HFF-Myc (cell line): ENCODE measurements at regions not wholly inside any gene's neighbourhood (a gene's known extent, or its start where the extent isn't known, plus 50 kb on each side); places are given as distances from the start of the nearest gene placed in this dataset.

Experiments used
- DNase-seq: peaks from one replicate; pipeline ENCODE4 v3.0.0-alpha.2; 2011; ENCODE audit warnings: low read depth; ENCODE audit errors: extremely low read depth
- H3K4me3 ChIP-seq: replicated peaks from 2 replicates; pipeline ENCODE4 v1.5.1; 2011; ENCODE audit warnings: low read depth, mild to moderate bottlenecking, control low read depth, low read length
- TF ChIP-seq, protein P1 (sequence below): IDR thresholded peaks from 2 replicates; pipeline ENCODE4 v1.5.1; 2012; ENCODE audit warnings: mild to moderate bottlenecking, low read depth, low read length, control low read depth; ENCODE audit errors: missing control alignments

DNA sequence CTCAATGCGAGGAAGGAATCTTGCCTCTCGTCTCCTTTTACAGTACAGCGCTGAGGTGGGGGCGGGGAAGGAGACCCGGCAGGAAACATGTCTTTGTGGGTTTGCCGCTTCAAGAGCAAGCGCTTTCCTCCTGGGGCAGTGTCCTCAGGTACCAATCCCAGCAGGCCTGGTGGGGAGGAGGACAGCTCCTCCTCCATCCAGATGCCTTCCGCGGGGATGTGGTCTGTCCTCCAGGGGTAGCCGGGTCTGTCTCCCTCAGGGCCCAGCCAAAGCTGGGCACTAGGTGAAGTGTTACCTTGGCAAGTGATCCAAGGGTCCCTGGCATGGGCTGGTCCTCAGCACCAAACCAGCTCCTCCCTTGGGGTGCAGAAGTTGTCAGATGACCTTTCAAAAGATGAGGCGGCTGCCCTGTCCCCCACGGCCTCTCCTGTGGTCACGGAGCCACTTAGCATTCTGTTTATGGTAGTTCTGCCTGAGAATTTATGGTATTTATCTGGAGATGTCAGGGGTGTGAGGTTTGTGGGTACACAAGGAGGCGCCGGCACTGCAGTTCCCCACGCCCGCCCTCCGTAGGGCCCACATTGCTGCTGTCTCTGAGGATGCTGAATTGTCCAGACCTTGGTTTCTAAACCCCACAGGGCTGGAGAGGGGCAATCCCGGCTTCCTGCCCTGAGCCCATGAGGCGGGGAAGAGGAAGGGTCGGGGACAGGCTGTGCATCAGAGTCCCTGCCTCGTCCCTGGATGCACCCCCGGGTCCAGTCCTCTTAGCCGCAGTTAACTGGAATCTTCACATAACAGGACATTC lies 93.5 kb upstream of the ANO1 start:
- TF ChIP-seq, protein P1, sequence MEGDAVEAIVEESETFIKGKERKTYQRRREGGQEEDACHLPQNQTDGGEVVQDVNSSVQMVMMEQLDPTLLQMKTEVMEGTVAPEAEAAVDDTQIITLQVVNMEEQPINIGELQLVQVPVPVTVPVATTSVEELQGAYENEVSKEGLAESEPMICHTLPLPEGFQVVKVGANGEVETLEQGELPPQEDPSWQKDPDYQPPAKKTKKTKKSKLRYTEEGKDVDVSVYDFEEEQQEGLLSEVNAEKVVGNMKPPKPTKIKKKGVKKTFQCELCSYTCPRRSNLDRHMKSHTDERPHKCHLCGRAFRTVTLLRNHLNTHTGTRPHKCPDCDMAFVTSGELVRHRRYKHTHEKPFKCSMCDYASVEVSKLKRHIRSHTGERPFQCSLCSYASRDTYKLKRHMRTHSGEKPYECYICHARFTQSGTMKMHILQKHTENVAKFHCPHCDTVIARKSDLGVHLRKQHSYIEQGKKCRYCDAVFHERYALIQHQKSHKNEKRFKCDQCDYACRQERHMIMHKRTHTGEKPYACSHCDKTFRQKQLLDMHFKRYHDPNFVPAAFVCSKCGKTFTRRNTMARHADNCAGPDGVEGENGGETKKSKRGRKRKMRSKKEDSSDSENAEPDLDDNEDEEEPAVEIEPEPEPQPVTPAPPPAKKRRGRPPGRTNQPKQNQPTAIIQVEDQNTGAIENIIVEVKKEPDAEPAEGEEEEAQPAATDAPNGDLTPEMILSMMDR: no peak
- DNase-seq: no peak
- H3K4me3 ChIP-seq: no peak overlapping the region

DNA sequence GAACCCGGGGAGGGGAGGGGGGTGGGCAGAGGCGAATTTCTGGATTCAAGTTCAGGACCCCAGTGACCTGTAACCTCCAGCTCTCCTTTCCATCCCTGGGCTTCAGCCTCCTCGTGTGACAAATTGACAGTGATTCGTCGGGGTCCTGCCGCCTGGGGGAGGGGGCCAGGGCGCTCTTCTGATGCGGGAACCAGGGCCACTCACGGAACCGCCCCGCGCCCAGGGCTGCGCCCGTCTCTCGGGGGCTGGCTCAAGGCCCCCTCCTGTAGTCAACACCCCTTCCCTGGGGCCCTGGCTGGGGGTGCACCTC lies 92.8 kb upstream of the ANO1 start:
- H3K4me3 ChIP-seq: no peak overlapping the region
- DNase-seq: no peak
- TF ChIP-seq, protein P1: no peak

DNA sequence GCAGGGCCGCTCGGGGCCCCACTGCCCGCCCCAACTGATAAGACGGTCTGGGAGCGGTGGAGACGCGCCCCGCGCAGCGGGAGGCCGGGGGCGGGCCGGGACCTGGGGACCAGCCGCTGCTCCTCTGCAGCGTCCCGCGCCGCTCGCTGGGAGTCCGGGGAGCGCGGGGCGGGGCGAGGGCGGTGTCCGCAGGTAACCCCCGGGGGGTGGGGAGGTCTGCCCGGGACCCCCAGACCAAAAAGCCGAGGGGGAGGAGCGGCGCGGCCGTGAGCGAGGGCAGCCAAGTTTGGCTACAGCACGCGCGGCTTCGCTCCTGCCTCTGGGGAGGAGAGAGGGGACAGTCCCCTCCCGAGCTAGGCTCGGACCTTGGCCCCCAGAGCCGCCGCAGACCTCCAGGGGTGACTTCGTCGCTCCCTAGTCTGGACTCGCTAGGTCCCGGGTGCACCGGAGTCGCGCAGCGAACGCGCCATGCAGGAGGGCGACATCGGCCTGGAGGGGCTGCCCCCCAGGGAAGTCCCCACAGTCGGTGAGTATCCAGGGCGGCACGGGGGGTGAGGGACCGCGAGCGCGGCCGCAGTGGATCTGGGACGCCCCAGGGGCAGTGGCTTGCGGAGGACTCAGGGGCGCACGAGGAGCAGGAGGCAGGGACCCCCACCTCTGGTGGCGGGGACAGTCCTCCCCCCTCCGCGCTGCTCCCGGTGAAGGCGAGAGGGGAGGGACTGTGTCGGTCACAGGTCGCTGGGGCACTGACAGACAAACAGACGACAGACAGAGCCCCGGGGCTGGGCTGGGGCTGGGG lies 92.3 kb upstream of the ANO1 start:
- TF ChIP-seq, protein P1: no peak
- no peak overlapping the region for H3K4me3 ChIP-seq
- no peak for DNase-seq

DNA sequence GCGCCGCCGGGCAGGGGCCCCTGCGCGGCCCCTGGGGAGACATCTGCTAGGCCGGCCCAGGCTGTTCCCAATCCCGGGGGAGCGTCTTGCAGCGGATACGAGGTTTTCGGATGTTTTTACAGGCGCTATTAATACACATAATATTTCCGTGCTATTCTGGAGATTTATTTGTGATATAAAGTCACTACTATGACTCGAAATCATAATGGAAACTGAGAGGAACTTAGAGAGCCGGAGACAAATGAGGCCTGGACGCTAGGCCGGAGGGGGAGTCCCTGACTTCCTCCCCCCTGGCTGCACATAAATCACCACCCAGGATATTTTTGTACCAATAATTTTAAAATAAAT lies 91.7 kb upstream of the ANO1 start:
- TF ChIP-seq, protein P1: no peak
- H3K4me3 ChIP-seq: no peak overlapping the region
- no peak for DNase-seq

DNA sequence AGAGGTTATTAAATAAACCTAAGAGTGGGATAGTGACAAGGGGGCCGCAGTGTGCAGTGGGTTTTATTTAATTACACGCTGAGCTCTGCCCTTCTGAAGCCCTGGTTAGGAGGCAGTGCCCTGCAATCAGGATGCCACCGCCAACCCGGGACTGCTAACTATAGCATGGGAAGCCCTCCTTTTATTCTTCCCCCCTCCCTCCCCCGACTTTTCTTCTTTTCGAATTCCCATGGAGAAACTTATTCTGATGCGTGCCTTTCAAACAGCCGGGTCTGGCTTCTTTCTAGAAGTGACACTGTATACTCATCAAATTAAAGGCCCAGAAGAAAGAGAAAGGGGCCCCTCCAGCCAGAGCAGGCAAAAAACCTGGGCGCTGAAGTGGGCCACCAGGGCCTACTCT lies 91.3 kb upstream of the ANO1 start:
- H3K4me3 ChIP-seq: no peak overlapping the region
- TF ChIP-seq, protein P1: no peak
- DNase-seq: no peak

DNA sequence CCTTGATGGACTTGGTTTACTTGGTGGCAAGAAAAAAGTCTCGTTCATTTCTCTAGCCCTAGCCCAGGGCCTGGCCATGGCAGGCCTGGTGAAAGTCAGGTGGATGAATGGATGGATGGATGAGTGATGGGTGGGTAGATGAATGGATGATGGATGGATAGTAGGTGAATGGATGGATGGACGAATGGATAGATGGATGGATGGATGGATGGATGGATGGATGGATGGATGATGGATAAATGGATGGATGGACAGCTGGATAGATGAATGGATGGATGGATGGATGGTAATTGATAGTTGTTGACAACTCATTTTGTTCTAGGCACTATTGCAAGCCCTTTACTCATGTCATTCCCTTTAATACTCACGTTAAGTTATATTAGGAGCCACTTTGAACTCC lies 86.1 kb upstream of the ANO1 start:
- TF ChIP-seq, protein P1: no peak
- no peak for DNase-seq
- H3K4me3 ChIP-seq: no peak overlapping the region
